Astrocyte (in vitro differentiated cells and primary cell): ENCODE measurements at regions not wholly inside any gene's neighbourhood (a gene's known extent, or its start where the extent isn't known, plus 50 kb on each side); places are given as distances from the start of the nearest gene placed in this dataset.

Experiments
- DNase-seq: peaks from one replicate; pipeline ENCODE4 v3.0.0-alpha.2; 2010; ENCODE audit warnings: low read depth
- FAIRE-seq: peaks from 2 replicates; lab custom pipeline; 2011; peaks lifted over from hg19 to GRCh38; lab: Jason Lieb, UNC
- H2AFZ ChIP-seq: 2 replicates; pipeline ENCODE4 v1.6.0; 2012; ENCODE audit warnings: low read depth, low read length, inconsistent platforms
- H3K27ac ChIP-seq: 2 replicates; pipeline ENCODE4 v1.5.1; 2011; ENCODE audit warnings: low read depth, low read length, inconsistent platforms
- H3K27me3 ChIP-seq: 2 replicates; pipeline ENCODE4 v1.6.0; 2011; ENCODE audit warnings: low read length, inconsistent platforms; ENCODE audit not compliant: insufficient read depth
- H3K36me3 ChIP-seq: 2 replicates; pipeline ENCODE4 v1.5.1; 2011; ENCODE audit warnings: low read length, inconsistent platforms; ENCODE audit not compliant: insufficient read depth
- H3K4me1 ChIP-seq: 2 replicates; pipeline ENCODE4 v1.5.1; 2011; ENCODE audit warnings: low read length, inconsistent platforms; ENCODE audit not compliant: insufficient read depth
- H3K4me2 ChIP-seq: 2 replicates; pipeline ENCODE4 v1.6.0; 2012; ENCODE audit warnings: low read length, inconsistent platforms
- H3K4me3 ChIP-seq: 2 replicates; pipeline ENCODE4 v1.5.1; 2011; ENCODE audit warnings: low read depth, mild to moderate bottlenecking, low read length, inconsistent platforms; ENCODE audit not compliant: insufficient read depth
- H3K79me2 ChIP-seq: 2 replicates; pipeline ENCODE4 v1.6.0; 2012; ENCODE audit warnings: mild to moderate bottlenecking, low read length, inconsistent platforms; ENCODE audit not compliant: insufficient read depth
- H3K9ac ChIP-seq: 2 replicates; pipeline ENCODE4 v1.6.0; 2012; ENCODE audit warnings: mild to moderate bottlenecking, low read length, inconsistent platforms
- H3K9me3 ChIP-seq: 2 replicates; pipeline ENCODE4 v1.5.1; 2012; ENCODE audit warnings: low read depth, mild to moderate bottlenecking, low read length, inconsistent platforms; ENCODE audit not compliant: insufficient read depth
- H4K20me1 ChIP-seq: 2 replicates; pipeline ENCODE4 v1.6.0; 2012; ENCODE audit warnings: low read length, inconsistent platforms; ENCODE audit not compliant: insufficient read depth
- H3K27ac Mint-ChIP-seq: one replicate; pipeline ENCODE4 v1.8.0; 2021; ENCODE audit warnings: mild to moderate bottlenecking, mixed read lengths; ENCODE audit not compliant: unreplicated experiment
- H3K27me3 Mint-ChIP-seq: one replicate; pipeline ENCODE4 v1.8.0; 2021; ENCODE audit warnings: low read depth, mixed read lengths; ENCODE audit not compliant: unreplicated experiment
- H3K36me3 Mint-ChIP-seq: one replicate; pipeline ENCODE4 v1.8.0; 2021; ENCODE audit warnings: low read depth, mixed read lengths; ENCODE audit not compliant: unreplicated experiment
- H3K4me1 Mint-ChIP-seq: one replicate; pipeline ENCODE4 v1.8.0; 2021; ENCODE audit warnings: low read depth, mixed read lengths; ENCODE audit not compliant: unreplicated experiment
- H3K4me3 Mint-ChIP-seq: one replicate; pipeline ENCODE4 v1.8.0; 2021; ENCODE audit warnings: mild to moderate bottlenecking, moderate library complexity, mixed read lengths; ENCODE audit not compliant: unreplicated experiment
- H3K9me3 Mint-ChIP-seq: one replicate; pipeline ENCODE4 v1.8.0; 2021; ENCODE audit warnings: mild to moderate bottlenecking, mixed read lengths; ENCODE audit not compliant: unreplicated experiment
- EZH2 ChIP-seq: IDR thresholded peaks from 2 replicates; pipeline ENCODE4 v1.6.1; 2012; ENCODE audit warnings: mild to moderate bottlenecking, low read length, inconsistent platforms; ENCODE audit not compliant: insufficient read depth
- TF ChIP-seq, protein P1 (sequence below): IDR thresholded peaks from 2 replicates; pipeline ENCODE4 v1.5.1; 2011; ENCODE audit warnings: low read depth, mild to moderate bottlenecking, inconsistent platforms, low read length, moderate library complexity; ENCODE audit not compliant: insufficient read depth

DNA sequence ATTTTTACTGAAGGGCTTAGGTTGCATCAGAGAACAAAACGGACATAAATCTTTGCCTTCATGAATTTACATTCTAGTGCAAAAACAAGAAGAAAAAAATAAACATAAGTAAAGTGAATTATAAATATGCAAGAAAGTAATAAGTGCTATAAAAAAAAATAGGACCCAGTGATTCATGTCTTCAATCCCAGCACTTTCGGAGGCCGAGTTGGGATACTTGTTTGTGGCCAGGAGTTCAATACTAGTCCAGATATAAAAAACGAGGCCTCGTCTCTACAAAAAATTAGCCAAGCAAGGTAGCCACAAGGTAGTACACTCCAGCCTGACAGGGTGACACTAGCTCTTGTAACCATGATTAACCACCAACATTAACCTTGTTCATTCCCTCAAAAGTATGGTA, 193.5 kb downstream of the SIM1 start:
- H4K20me1 ChIP-seq: no peaks in the 10 kb centered on the region
- no peaks in the 10 kb centered on the region for H3K27me3 ChIP-seq
- H3K36me3 Mint-ChIP-seq: no peaks in the 10 kb centered on the region
- no peak overlapping the region for H3K27ac ChIP-seq
- H3K27me3 Mint-ChIP-seq: no peaks in the 10 kb centered on the region
- no peak overlapping the region for H3K4me3 ChIP-seq
- H3K9me3 ChIP-seq: no peaks in the 10 kb centered on the region
- H3K9ac ChIP-seq: no peak overlapping the region
- no peak overlapping the region for H3K4me3 Mint-ChIP-seq
- peaks cover 26% of the 10 kb centered on the region for H3K4me1 Mint-ChIP-seq
- FAIRE-seq: no peak
- peaks cover 11% of the 10 kb centered on the region for H3K4me1 ChIP-seq
- H3K9me3 Mint-ChIP-seq: no peaks in the 10 kb centered on the region
- TF ChIP-seq, protein P1, sequence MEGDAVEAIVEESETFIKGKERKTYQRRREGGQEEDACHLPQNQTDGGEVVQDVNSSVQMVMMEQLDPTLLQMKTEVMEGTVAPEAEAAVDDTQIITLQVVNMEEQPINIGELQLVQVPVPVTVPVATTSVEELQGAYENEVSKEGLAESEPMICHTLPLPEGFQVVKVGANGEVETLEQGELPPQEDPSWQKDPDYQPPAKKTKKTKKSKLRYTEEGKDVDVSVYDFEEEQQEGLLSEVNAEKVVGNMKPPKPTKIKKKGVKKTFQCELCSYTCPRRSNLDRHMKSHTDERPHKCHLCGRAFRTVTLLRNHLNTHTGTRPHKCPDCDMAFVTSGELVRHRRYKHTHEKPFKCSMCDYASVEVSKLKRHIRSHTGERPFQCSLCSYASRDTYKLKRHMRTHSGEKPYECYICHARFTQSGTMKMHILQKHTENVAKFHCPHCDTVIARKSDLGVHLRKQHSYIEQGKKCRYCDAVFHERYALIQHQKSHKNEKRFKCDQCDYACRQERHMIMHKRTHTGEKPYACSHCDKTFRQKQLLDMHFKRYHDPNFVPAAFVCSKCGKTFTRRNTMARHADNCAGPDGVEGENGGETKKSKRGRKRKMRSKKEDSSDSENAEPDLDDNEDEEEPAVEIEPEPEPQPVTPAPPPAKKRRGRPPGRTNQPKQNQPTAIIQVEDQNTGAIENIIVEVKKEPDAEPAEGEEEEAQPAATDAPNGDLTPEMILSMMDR: no peak
- TF ChIP-seq EZH2: no peak
- no peak overlapping the region for H3K27ac Mint-ChIP-seq
- no peaks in the 10 kb centered on the region for H3K79me2 ChIP-seq
- H2AFZ ChIP-seq: no peak overlapping the region
- H3K36me3 ChIP-seq: no peaks in the 10 kb centered on the region
- no peak overlapping the region for H3K4me2 ChIP-seq
- DNase-seq: no peak

DNA sequence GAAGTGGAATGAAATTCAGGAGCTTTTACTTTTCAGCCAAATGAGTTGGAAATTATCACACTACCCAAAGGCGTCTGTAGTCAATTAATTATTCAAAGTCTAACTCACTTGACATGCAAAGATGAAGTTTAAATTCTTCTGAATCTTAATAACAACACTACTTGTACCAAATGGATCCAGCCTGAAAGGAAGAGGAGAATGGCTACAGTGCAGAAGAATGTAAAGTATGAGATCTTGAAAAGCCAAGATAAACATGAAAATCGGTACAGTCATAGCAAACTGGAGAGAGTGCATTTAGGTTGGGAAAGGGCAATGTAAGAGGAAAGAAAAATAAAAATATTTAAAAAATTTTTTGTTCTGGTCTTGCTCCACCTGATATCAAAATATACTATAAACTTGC, 195.5 kb downstream of the SIM1 start:
- Histone ChIP-seq H3K9me3 (no peaks in the 10 kb centered on the region), H2AFZ (no peak overlapping the region), H3K9ac (no peak overlapping the region), H3K27ac (peak overlapping the region; percentile 23), H3K27me3 (no peaks in the 10 kb centered on the region), H3K4me3 (no peak overlapping the region), H3K36me3 (no peaks in the 10 kb centered on the region), H3K4me1 (peaks cover 11% of the 10 kb centered on the region), H4K20me1 (no peaks in the 10 kb centered on the region), H3K4me2 (peak overlapping the region; percentile 29), H3K79me2 (no peaks in the 10 kb centered on the region)
- H3K27me3 Mint-ChIP-seq: no peaks in the 10 kb centered on the region
- DNase-seq (peak; percentile 90), FAIRE-seq (peak; percentile 79)
- H3K4me3 Mint-ChIP-seq: no peak overlapping the region
- H3K4me1 Mint-ChIP-seq: peaks cover 31% of the 10 kb centered on the region
- TF ChIP-seq, protein P1: no peak
- no peak for TF ChIP-seq EZH2
- H3K36me3 Mint-ChIP-seq: no peaks in the 10 kb centered on the region
- no peaks in the 10 kb centered on the region for H3K9me3 Mint-ChIP-seq
- no peak overlapping the region for H3K27ac Mint-ChIP-seq

DNA sequence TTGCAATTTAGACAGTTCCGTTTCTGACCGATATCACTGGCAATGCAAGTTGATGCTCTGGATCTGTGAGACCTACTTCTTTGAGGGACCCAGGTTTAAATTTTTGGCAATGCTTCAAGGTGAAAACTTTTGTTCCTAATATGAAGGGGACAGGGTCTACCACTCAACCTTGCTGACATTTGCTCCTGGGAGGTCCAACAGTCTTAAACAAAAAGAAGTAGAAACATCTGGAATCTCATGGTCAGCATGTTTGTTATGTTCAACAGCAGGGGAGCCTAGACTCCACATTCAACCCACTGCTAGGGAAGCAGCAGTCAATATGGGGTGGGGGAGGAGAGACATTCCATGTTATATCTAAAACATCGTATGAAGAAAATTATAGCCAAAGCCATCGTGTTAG, 196.4 kb downstream of the SIM1 start:
- Mint-ChIP-seq H3K9me3 (no peaks in the 10 kb centered on the region), H3K27me3 (no peaks in the 10 kb centered on the region), H3K36me3 (no peaks in the 10 kb centered on the region), H3K4me3 (no peak overlapping the region), H3K27ac (no peak overlapping the region), H3K4me1 (peaks cover 31% of the 10 kb centered on the region)
- Histone ChIP-seq H3K9me3 (no peaks in the 10 kb centered on the region), H3K36me3 (no peaks in the 10 kb centered on the region), H3K4me3 (no peak overlapping the region), H3K4me2 (peak overlapping the region; percentile 29), H4K20me1 (no peaks in the 10 kb centered on the region), H3K79me2 (no peaks in the 10 kb centered on the region), H2AFZ (no peak overlapping the region), H3K27me3 (no peaks in the 10 kb centered on the region), H3K27ac (no peak overlapping the region), H3K9ac (no peak overlapping the region), H3K4me1 (peaks cover 11% of the 10 kb centered on the region)
- no peak for TF ChIP-seq EZH2
- TF ChIP-seq, protein P1: no peak
- no peak for DNase-seq
- FAIRE-seq: peak; percentile 17
